ENCODE measurements at regions not wholly inside any gene's neighbourhood (a gene's known extent, or its start where the extent isn't known, plus 50 kb on each side); places are given as distances from the start of the nearest gene placed in this dataset.

GRCh38 chr3:117587416-117587815, 877.8 kb downstream of the TUSC7 start:
- no peak for DNase-seq

DNA sequence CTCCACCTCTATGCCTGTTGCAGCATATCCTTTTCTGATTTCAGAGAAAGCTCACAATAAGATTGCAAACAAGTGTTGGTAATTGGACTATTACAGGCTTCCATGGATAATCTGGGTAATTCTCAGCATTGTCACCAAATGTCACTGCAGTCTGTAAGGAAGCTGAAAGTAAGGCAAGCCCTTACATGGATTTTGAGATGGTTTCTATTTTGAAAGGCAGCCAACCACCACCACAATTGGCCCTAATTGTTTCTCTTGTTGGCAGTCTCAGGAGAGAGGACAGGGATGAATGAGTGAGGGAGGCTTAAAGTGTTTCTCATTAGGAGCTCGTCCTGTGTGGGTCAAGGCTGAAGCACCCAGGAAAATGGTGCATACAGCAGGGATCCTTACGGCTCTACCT, 879.9 kb downstream of the TUSC7 start:
- DNase-seq: no peak

- DNase-seq: no peak
These were observed 886.0 kb downstream of the TUSC7 start for GRCh38 chr3:117595615-117596014.

GRCh38 chr3:117596503-117596902, 886.9 kb downstream of the TUSC7 start:
- no peak for DNase-seq

- DNase-seq: no peak
These were observed 888.3 kb downstream of the TUSC7 start for GRCh38 chr3:117597865-117598264.

GRCh38 chr3:117600112-117600511, 890.5 kb downstream of the TUSC7 start:
- DNase-seq: no peak

DNA sequence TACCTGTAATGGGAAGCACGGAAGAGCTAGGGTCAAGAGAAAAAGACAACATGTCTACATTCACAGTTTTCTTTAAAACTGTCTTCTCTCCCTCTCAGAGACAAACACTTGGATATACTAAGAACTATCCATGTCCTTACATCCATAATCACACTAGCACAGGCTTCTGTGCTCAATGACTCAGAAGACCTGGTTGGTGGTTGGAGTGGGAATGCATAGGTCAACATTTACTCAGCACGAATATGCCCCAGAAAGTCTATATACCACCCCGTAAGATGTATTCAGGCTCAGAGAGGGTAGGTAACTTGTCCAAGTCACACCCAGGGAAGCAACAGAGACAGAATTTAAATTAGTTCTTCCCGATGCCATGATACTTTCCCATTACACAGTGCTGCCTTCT, 891.1 kb downstream of the TUSC7 start:
- DNase-seq: no peak

GRCh38 chr3:117602058-117602644, 892.6 kb downstream of the TUSC7 start:
- DNase-seq: no peak

GRCh38 chr3:117603097-117603496, 893.5 kb downstream of the TUSC7 start:
- DNase-seq: no peak

DNA sequence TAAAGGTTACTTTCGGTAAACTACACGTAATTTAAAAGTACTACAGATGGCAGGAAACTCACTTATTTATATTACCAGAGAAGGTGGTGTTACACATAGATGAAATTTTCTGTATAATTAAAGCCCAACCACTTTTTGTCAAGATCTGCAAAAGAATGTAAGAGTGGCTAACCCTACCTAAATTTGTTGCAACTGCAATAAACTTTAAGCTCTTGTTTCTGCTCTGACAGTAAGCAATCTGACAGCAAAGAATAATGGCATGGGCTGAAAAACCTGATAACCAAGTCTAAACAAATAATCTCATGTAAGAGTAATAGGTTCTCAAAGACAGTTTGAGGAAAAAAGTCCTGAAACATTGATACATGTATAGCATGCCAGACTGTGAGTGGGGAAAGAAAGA, 897.3 kb downstream of the TUSC7 start:
- no peak for DNase-seq

DNA sequence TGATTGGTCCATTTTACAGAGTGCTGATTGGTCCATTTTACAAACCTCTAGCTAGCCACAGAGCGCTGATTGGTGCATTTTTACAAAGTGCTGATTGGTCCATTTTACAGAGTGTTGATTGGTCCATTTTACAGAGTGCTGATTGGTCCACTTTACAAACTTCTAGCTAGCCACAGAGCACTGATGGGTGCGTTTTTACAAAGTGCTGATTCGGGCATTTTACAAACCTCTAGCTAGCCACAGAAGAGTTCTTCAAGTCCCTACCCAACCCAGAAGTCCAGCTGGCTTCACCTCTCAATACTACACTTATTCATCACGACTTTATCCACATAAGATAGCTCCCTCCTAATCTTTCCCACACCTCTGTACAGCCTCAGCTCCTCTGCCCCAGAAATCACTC, 899.8 kb downstream of the TUSC7 start:
- DNase-seq: no peak

DNA sequence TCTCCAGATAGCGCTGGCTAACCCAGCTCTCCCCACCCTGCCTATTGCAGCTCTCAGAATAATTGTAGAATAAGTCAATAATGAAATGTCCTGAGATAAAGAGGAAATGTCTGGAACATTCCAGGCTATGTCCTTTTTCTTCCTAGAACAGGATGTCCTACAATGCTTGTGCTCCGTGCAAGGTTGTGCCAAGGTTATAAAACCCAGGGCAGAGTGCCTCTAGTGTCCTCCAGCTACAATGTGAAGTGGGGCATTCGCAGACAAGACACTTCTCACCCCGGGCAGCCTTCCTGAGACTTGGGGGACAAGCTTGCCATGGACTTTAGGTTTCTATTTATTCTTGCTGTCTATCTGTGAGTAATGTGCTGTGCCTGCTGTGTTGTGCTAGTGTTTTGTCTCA, 900.6 kb downstream of the TUSC7 start:
- DNase-seq: no peak

- DNase-seq: no peak
These were observed 901.6 kb downstream of the TUSC7 start for GRCh38 chr3:117611211-117611610.

DNA sequence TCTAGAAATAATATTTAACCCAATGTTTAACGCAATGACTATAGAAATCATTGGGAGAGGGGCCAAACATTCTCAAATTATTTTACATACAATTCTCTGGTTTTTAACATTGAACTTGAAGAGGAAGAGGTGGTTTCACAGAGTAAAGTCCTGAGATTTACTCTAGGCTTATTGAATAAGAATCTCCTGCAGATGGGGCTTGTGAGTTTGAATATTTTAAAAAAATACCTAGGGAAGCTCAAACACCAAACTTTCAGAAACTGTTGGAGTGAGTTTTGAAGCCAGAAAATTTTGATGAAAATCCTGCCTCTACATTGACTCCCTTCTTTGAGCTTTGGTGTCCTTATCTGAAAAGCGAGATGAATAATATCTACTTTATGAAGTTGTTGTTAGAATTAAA, 906.6 kb downstream of the TUSC7 start:
- DNase-seq: no peak

GRCh38 chr3:117617906-117618305, 908.3 kb downstream of the TUSC7 start:
- no peak for DNase-seq

- no peak for DNase-seq
These were observed 908.9 kb downstream of the TUSC7 start for GRCh38 chr3:117618462-117618861.

DNA sequence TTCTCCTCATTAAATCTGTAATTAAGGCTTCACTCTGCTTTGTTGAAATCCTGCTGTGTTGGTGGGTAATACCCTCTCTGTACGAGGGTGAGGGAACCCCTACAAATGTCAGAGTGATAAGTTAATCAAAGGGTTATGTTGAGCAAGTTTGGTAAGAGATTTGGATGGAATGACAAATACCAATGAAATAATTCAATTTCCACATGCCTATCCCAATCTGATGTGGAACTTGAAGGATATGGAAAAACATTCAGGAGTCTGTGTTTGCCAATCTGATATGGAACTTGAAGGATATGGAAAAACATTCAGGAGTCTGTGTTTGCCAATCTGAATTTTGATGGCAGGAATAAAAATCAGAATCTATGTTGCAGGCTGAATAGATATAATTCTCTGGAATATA, 910.2 kb downstream of the TUSC7 start:
- no peak for DNase-seq

- DNase-seq: no peak
These were observed 912.7 kb downstream of the TUSC7 start for GRCh38 chr3:117622171-117622841.

GRCh38 chr3:117624424-117624823, 914.8 kb downstream of the TUSC7 start:
- DNase-seq: no peak

- no peak for DNase-seq
These were observed 915.6 kb downstream of the TUSC7 start for GRCh38 chr3:117625174-117625573.

DNA sequence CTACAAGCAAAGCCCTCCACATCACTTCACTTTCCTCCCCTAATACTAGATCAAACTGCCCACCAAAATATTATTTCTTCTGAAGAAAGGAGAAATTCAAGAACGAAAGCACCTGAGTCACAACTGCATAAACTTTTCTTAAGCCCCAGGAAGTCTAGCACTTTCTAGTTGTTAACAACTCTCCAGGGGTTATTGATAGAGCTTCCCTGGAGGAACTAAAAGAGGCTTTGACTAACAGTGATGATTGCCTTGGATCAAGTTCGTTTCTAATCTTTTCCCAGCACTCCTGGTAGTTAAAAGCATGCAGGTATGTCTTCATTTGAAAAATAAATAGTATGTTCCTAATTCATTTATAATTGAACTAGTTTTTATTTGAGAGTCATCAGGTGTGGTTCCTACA, 917.0 kb downstream of the TUSC7 start:
- no peak for DNase-seq

- DNase-seq: no peak
These were observed 919.3 kb downstream of the TUSC7 start for GRCh38 chr3:117628823-117629291.

- no peak for DNase-seq
These were observed 919.9 kb downstream of the TUSC7 start for GRCh38 chr3:117629505-117629904.

- DNase-seq: no peak
These were observed 920.9 kb downstream of the TUSC7 start for GRCh38 chr3:117630469-117630868.

- no peak for DNase-seq
These were observed 921.3 kb downstream of the TUSC7 start for GRCh38 chr3:117630885-117631284.

All from 8988T (cell line).